Esophagus squamous epithelium (tissue), 4 donors: ENCODE measurements at regions not wholly inside any gene's neighbourhood (a gene's known extent, or its start where the extent isn't known, plus 50 kb on each side); places are given as distances from the start of the nearest gene placed in this dataset.

Source experiments
- CTCF ChIP-seq, 6 experiments: fragments of 450-650 bp in 4 of 6; fragments of 200-600 bp in 2 of 6; sonication (generic) in 2 of 6; IDR thresholded peaks; one replicate each; pipeline ENCODE4 v1.5.1; 2016 to 2019; ENCODE audit warnings: antibody characterized with exemption in 6 of 6, mild to moderate bottlenecking in 4 of 6, moderate library complexity in 4 of 6
- POLR2A ChIP-seq, 4 donors: fragments of 450-650 bp; IDR thresholded peaks; one replicate each; pipeline ENCODE4 v1.6.1; 2017; ENCODE audit warnings: antibody characterized with exemption in 4 of 4, mild to moderate bottlenecking in 4 of 4, moderate library complexity in 3 of 4

GRCh38 chr11:119578521-119579191, 150.3 kb downstream of the NECTIN1 start:
- TF ChIP-seq CTCF (IDR thresholded peaks at IDR 0.05) (no peak), POLR2A (IDR thresholded peaks at IDR 0.05) (no peak)
